GM19372 (cell line): ENCODE measurements at regions not wholly inside any gene's neighbourhood (a gene's known extent, or its start where the extent isn't known, plus 50 kb on each side); places are given as distances from the start of the nearest gene placed in this dataset.
"Not testable (repeated sequence)": the region's sequence is repeated elsewhere in the genome, so short reads cannot be mapped to it uniquely, and the experiment has no call there.

Experiments
- ATAC-seq: cut with Tn5 transposase; IDR thresholded peaks from one replicate; pipeline ENCODE4 v1.9.1; 2021; ENCODE audit warnings: mild to moderate bottlenecking, low read depth, moderate library complexity; ENCODE audit not compliant: unreplicated experiment

DNA sequence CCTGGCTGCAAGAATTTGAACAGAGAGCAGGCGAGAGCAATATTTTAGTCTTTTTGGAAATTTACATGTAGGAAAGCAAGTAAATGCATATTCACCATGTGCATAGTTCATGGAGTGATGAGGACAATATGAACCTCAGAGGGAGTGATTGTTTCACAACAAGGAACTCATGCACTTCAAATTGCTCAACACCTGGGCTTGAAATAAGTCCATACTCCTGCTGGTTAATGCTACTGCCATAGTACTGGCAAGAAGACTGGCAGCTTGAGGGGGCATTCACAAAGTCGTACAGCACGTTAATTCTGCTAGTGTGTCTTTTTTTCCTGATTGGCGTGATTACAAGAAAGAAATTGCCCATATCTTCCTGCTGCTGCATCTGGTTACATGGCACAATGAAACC is 267.6 kb downstream of the PCDH17 start:
- no peak for ATAC-seq

DNA sequence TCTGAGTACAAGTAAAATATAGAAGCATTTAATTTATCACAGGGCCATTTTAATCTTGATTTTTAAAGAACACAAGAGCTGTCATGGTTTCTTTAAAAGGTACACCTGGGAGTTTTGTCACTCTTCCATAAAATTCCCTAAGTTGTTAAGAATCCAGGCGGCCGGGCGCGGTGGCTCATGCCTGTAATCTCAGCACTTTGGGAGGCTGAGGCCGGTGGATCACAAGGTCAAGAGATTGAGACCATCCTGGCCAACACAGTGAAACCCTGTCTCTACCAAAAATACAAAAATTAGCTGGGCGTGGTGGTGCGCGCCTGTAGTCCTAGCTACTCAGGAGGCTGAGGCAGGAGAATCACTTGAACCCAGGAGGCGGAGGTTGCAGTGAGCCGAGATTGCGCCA is 278.3 kb downstream of the PCDH17 start:
- not testable (repeated sequence) for ATAC-seq

DNA sequence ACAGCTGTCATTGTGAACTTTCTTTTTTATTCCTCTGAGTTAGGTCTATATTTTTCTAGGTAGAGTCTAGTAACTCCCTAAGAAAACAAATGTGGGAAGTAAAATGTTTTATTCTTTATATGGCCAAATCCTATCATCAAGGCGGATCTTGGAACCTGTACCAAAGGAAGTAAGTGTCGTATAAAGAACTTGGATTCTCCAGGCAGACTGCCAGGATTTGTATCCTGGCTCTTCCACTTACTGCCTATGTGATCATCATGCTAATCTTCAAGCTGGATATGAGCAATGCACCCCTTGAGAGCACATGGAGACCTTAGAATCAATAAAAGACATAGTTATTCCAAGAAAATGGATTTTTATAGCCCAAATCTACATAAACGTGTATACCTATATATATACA is 286.5 kb downstream of the PCDH17 start:
- ATAC-seq: no peak

GRCh38 chr13:57918913-57919312 is 287.4 kb downstream of the PCDH17 start:
- ATAC-seq: no peak

GRCh38 chr13:57925250-57925649 is 293.7 kb downstream of the PCDH17 start:
- no peak for ATAC-seq

DNA sequence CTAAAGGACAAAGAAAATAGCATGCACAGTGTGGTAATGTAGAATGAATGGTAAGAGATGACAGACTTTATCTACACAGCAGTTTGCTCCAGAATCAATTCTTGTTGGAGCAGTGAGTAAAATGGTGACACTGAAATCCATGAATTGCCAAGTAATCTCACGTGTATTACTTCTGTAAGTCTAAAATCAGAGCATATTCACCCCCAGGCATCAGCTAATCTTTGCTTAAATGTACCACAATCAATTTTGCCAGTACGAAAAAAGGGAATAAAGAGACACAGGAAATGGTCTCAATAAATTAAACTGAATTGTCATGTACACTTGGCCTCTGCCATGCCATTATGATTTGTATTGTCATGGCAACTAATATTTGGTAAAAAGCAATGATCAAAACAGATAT is 294.2 kb downstream of the PCDH17 start:
- ATAC-seq: no peak

- no peak for ATAC-seq
Measured at GRCh38 chr13:57932061-57932460, 300.5 kb downstream of the PCDH17 start.

- no peak for ATAC-seq
Measured at GRCh38 chr13:57933606-57934005, 302.1 kb downstream of the PCDH17 start.

- no peak for ATAC-seq
Measured at GRCh38 chr13:57935965-57936364, 304.4 kb downstream of the PCDH17 start.

DNA sequence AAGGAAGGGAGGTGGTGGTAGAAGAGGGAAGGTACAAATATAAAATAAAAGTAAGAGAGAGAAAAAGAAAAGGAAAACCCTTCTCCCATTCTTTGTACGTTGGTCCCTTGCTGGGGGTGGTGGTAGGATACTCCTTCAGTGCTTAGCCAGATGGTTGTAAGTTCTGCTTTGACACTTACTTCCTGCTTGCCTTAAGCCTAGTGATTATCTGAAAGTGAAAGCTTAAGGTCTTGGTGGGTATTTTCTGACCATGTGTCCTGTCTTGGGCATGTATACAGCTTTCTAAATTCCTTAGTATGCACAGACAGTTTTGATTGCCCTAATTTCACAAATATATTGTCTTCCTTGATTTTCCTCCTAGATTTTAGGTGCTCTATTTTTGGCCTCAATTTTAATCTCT is 314.8 kb downstream of the PCDH17 start:
- peak; percentile 94 for ATAC-seq

- no peak for ATAC-seq
Measured at GRCh38 chr13:57948884-57949283, 317.3 kb downstream of the PCDH17 start.

GRCh38 chr13:57969951-57970350 is 338.4 kb downstream of the PCDH17 start:
- no peak for ATAC-seq

- no peak for ATAC-seq
Measured at GRCh38 chr13:57970404-57970803, 338.9 kb downstream of the PCDH17 start.

DNA sequence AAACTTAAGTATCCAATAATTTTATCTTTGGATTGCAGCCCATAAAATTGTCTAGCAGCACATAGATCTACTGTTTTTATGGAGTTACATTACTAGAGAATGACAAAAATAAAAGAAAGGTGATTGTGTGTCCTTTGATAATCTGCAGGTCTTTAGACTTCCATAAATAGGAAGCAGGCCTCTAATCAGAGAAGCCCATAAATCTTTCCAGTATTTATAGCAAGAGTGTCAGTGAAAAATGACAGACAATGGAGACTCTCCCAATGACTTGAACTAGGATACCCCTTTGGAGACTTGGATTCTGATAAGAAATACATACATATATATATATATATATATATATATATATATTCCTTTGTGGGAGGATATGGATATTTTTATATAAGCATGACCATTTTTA is 351.2 kb downstream of the PCDH17 start:
- no peak for ATAC-seq

GRCh38 chr13:57988276-57988675 is 356.7 kb downstream of the PCDH17 start:
- ATAC-seq: no peak

- no peak for ATAC-seq
Measured at GRCh38 chr13:57991041-57991440, 359.5 kb downstream of the PCDH17 start.

DNA sequence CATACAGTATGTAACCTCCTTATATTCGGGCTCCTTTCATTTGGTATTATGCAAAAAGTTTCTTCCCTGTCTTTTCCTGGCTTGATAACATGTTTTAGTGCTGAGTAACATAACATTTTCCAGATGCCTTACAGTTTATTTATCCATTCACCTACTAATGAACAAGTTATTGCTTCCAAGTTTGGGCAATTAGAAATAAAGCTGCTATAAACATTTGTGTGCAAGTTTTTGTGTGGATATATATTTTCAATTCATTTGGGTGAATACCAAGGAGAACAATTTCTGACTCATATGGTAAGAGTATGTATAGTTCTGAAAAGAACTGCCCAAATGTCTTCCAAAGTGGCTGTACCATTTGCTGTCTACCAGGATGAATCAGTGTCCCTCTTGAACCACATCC is 360.9 kb downstream of the PCDH17 start:
- ATAC-seq: no peak

DNA sequence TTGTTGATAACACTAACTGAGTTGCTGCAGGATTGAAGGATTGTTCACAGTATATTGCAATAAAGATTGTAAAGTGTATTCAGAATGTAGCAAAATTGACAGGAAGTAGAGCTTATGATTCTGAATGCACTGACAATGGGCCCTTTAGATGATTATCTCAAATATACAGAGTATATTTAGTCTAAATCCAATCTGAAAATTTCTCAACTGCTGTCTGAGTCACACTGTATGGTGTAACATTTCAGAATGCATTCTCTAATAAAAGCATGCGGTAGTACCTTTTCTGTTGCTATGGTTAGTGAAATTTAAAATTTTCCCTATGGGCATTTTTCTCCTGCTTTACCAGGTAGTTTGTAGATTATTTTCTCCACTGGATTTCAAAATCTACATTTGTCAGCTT is 365.2 kb downstream of the PCDH17 start:
- ATAC-seq: no peak

GRCh38 chr13:58004751-58005150 is 373.2 kb downstream of the PCDH17 start:
- no peak for ATAC-seq

GRCh38 chr13:58018020-58018419 is 386.5 kb downstream of the PCDH17 start:
- no peak for ATAC-seq

DNA sequence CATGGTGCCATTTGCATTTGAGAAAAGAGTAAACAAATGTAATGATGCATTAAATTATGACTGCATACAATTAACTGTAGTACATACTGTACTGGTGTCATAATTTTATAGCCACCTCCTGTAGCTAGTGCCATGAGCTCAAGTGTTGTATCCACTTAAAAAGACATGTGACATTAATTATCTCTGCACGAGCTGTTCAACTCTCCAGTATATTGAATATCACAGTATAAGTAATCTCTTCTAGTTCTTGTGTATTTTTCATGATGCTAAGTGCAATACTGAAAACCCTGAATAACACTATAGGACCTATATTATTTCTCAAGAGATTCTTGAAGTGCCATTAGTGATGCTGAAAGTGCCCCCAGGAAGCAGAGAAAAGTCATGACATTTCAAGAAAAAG is 387.3 kb downstream of the PCDH17 start:
- ATAC-seq: no peak

DNA sequence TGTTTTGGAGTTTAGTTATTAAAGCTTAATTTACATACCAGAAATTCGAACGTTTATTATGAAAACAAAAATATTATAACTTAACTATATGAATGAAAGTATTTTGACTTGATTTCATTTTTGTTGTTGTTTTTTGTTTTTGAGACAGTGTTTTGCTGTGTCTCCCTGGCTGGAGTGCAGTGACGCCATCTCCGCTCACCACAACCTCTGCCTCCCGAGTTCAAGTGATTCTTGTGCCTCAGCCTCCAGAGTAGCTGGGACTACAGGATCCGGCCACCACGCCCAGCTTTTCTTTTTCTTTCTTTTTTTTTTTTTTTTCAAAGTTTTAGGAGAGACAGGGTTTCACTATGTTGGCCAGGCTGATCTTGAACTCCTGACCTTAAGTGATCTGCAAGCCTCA is 392.6 kb downstream of the PCDH17 start:
- no peak for ATAC-seq

GRCh38 chr13:58025821-58026220 is 394.3 kb downstream of the PCDH17 start:
- ATAC-seq: no peak
